OCI-LY1 (cell line): ENCODE measurements at regions not wholly inside any gene's neighbourhood (a gene's known extent, or its start where the extent isn't known, plus 50 kb on each side); places are given as distances from the start of the nearest gene placed in this dataset.

Experiments
- H2AFZ ChIP-seq: fragments of 200-600 bp; sonication (generic), shearing (Covaris generic); 2 replicates; pipeline ENCODE4 v1.6.0; 2014; ENCODE audit warnings: antibody characterized with exemption, mild to moderate bottlenecking, low read length
- H3F3A ChIP-seq: fragments of 200-600 bp; sonication (generic), shearing (Covaris generic); 2 replicates; pipeline ENCODE4 v1.6.0; 2014; ENCODE audit warnings: mild to moderate bottlenecking, antibody characterized with exemption, low read length, moderate library complexity; ENCODE audit not compliant: insufficient read depth
- H3K27ac ChIP-seq: fragments of 200-600 bp; sonication (generic); 2 replicates; pipeline ENCODE4 v1.5.1; 2014; ENCODE audit warnings: low read length, mixed run types, mild to moderate bottlenecking, low read depth; ENCODE audit not compliant: poor library complexity, severe bottlenecking
- H3K27me3 ChIP-seq: fragments of 200-600 bp; sonication (generic); 2 replicates; pipeline ENCODE4 v1.6.0; 2014; ENCODE audit warnings: antibody characterized with exemption, mild to moderate bottlenecking, low read length, moderate library complexity; ENCODE audit not compliant: insufficient read depth
- H3K36me3 ChIP-seq: fragments of 200-600 bp; sonication (generic); 2 replicates; pipeline ENCODE4 v1.6.1; 2014; ENCODE audit warnings: mild to moderate bottlenecking, antibody characterized with exemption, low read length, moderate library complexity, mixed read lengths; ENCODE audit not compliant: insufficient read depth
- H3K4me1 ChIP-seq: fragments of 200-600 bp; sonication (generic); 2 replicates; pipeline ENCODE4 v1.5.1; 2014; ENCODE audit warnings: mild to moderate bottlenecking, low read length, moderate library complexity; ENCODE audit not compliant: insufficient read depth, severe bottlenecking
- H3K4me2 ChIP-seq: fragments of 200-600 bp; sonication (generic), shearing (Covaris generic); 2 replicates; pipeline ENCODE4 v1.6.1; 2014; ENCODE audit warnings: low read length
- H3K4me3 ChIP-seq: fragments of 200-600 bp; sonication (generic); 2 replicates; pipeline ENCODE4 v1.5.1; 2014; ENCODE audit warnings: low read length, low read depth, mild to moderate bottlenecking, mixed read lengths; ENCODE audit not compliant: poor library complexity, severe bottlenecking
- H3K79me2 ChIP-seq: fragments of 200-600 bp; shearing (Covaris generic); 2 replicates; pipeline ENCODE4 v1.6.1; 2016; ENCODE audit warnings: mixed run types, low read length, mixed read lengths; ENCODE audit not compliant: insufficient read depth
- H3K9ac ChIP-seq: fragments of 200-600 bp; sonication (generic), shearing (Covaris generic); 2 replicates; pipeline ENCODE4 v1.6.1; 2014; ENCODE audit warnings: mild to moderate bottlenecking, low read length, mixed read lengths
- H3K9me2 ChIP-seq: fragments of 200-600 bp; sonication (generic), shearing (Covaris generic); 2 replicates; pipeline ENCODE4 v1.6.1; 2014; ENCODE audit warnings: low read depth, mild to moderate bottlenecking, low read length, mixed read lengths
- H3K9me3 ChIP-seq: fragments of 200-600 bp; shearing (Covaris generic); 2 replicates; pipeline ENCODE4 v1.6.1; 2014; ENCODE audit warnings: low read length, mixed read lengths
- H4K20me1 ChIP-seq: fragments of 200-600 bp; sonication (generic), shearing (Covaris generic); 2 replicates; pipeline ENCODE4 v1.6.0; 2016; ENCODE audit warnings: mild to moderate bottlenecking, low read length; ENCODE audit not compliant: insufficient read depth
- CTCF ChIP-seq: fragments of 200-600 bp; sonication (generic), shearing (Covaris generic); IDR thresholded peaks from 2 replicates; pipeline ENCODE4 v1.5.1; 2017; ENCODE audit warnings: mild to moderate bottlenecking, antibody characterized with exemption, low read length, moderate library complexity, mixed read lengths
- EZH2 ChIP-seq: fragments of 200-600 bp; sonication (generic), shearing (Covaris generic); IDR thresholded peaks from 2 replicates; pipeline ENCODE4 v1.8.0; 2017; ENCODE audit warnings: borderline replicate concordance, mixed run types, mild to moderate bottlenecking, antibody characterized with exemption, low read length, moderate library complexity, mixed read lengths

- Histone ChIP-seq H3K27ac (no peak overlapping the region), H3K9me2 (no peaks in the 10 kb centered on the region), H3K9me3 (no peaks in the 10 kb centered on the region), H3F3A (no peaks in the 10 kb centered on the region), H3K36me3 (no peaks in the 10 kb centered on the region), H3K4me2 (no peak overlapping the region), H3K9ac (no peak overlapping the region), H2AFZ (no peak overlapping the region), H3K4me1 (no peaks in the 10 kb centered on the region), H4K20me1 (no peaks in the 10 kb centered on the region), H3K4me3 (no peak overlapping the region), H3K27me3 (no peaks in the 10 kb centered on the region), H3K79me2 (no peaks in the 10 kb centered on the region)
- TF ChIP-seq EZH2 (no peak), CTCF (no peak)
Measured at GRCh38 chr18:71209944-71210343, 921.1 kb downstream of the SOCS6 start.

GRCh38 chr18:71194438-71194837 is 905.6 kb downstream of the SOCS6 start:
- Histone ChIP-seq H3K9ac (no peak overlapping the region), H3K4me2 (no peak overlapping the region), H3K4me1 (no peaks in the 10 kb centered on the region), H3K36me3 (no peaks in the 10 kb centered on the region), H3K9me2 (no peaks in the 10 kb centered on the region), H3K9me3 (no peaks in the 10 kb centered on the region), H3F3A (no peaks in the 10 kb centered on the region), H3K79me2 (no peaks in the 10 kb centered on the region), H3K27ac (no peak overlapping the region), H4K20me1 (no peaks in the 10 kb centered on the region), H3K27me3 (no peaks in the 10 kb centered on the region), H2AFZ (no peak overlapping the region), H3K4me3 (no peak overlapping the region)
- TF ChIP-seq EZH2 (no peak), CTCF (no peak)

- Histone ChIP-seq H3K9me3 (no peaks in the 10 kb centered on the region), H3K27ac (no peak overlapping the region), H3K36me3 (no peaks in the 10 kb centered on the region), H3F3A (no peaks in the 10 kb centered on the region), H3K4me1 (no peaks in the 10 kb centered on the region), H3K27me3 (no peaks in the 10 kb centered on the region), H3K4me3 (no peak overlapping the region), H3K9ac (no peak overlapping the region), H2AFZ (no peak overlapping the region), H3K79me2 (no peaks in the 10 kb centered on the region), H4K20me1 (no peaks in the 10 kb centered on the region), H3K4me2 (no peak overlapping the region), H3K9me2 (no peaks in the 10 kb centered on the region)
- TF ChIP-seq EZH2 = no peak
- TF ChIP-seq CTCF = no peak
Measured at GRCh38 chr18:71189581-71189980, 900.7 kb downstream of the SOCS6 start.
